Sigmoid colon (tissue), 6 donors: ENCODE measurements at regions not wholly inside any gene's neighbourhood (a gene's known extent, or its start where the extent isn't known, plus 50 kb on each side); places are given as distances from the start of the nearest gene placed in this dataset.

ENCODE experiments used
- DNase-seq: peaks from one replicate; pipeline ENCODE4 v3.0.0-alpha.2; 2019
- H3K27ac ChIP-seq, 4 donors: fragments of 200-600 bp; sonication (generic); one replicate each; pipeline ENCODE4 v1.5.1; 2016 to 2019; ENCODE audit warnings: mild to moderate bottlenecking in 1 of 4
- H3K27me3 ChIP-seq, 3 donors: fragments of 200-600 bp; sonication (generic); one replicate each; pipeline ENCODE4 v1.5.1; 2019; ENCODE audit warnings: mild to moderate bottlenecking in 1 of 3
- H3K36me3 ChIP-seq, 4 donors: fragments of 200-600 bp; sonication (generic); one replicate each; pipeline ENCODE4 v1.5.1; 2016 to 2019
- H3K4me1 ChIP-seq, 4 donors: fragments of 200-600 bp; sonication (generic); one replicate each; pipeline ENCODE4 v1.5.1; 2017 to 2019
- H3K4me3 ChIP-seq, 4 donors: fragments of 200-600 bp; sonication (generic); one replicate each; pipeline ENCODE4 v1.5.1; 2017 to 2019; ENCODE audit warnings: mild to moderate bottlenecking in 2 of 4, moderate library complexity in 1 of 4
- H3K9me3 ChIP-seq, 4 donors: fragments of 200-600 bp in 3 of 4; sonication (generic) in 3 of 4; one replicate each; pipeline versions ENCODE4 v1.5.1 to v1.6.1; 2013 to 2019
- EP300 ChIP-seq, 4 donors: sonication (generic); formaldehyde crosslinking; IDR thresholded peaks; one replicate each; pipeline ENCODE4 v1.6.1; 2017; ENCODE audit warnings: antibody characterized with exemption in 4 of 4
- POLR2A ChIP-seq, 2 donors: fragments of 450-650 bp; IDR thresholded peaks; one replicate each; pipeline ENCODE4 v1.6.1; 2016; ENCODE audit warnings: antibody characterized with exemption in 2 of 2, mild to moderate bottlenecking in 2 of 2, moderate library complexity in 2 of 2
- POLR2AphosphoS5 ChIP-seq, 4 donors: sonication (generic); formaldehyde crosslinking; IDR thresholded peaks; one replicate each; pipeline ENCODE4 v1.6.1; 2017; ENCODE audit warnings: antibody characterized with exemption in 4 of 4
- whole genome bisulfite sequencing, 2 donors: extraction: QIAGEN DNeasy Blood & Tissue Kit; methylation state at CpG; one replicate each; pipeline ENCODE4 v1.1.7; 2013; 5-methylcytosine and 5-hydroxymethylcytosine counted together
- intact Hi-C: fragments of 100-400 bp; cut with DNase I; formaldehyde crosslinking; loops from one replicate; pipeline ENCODE4 v1.15.1; 2023
- TF ChIP-seq, protein P1 (sequence below), 4 experiments: fragments of 450-650 bp in 3 of 4; fragments of 200-600 bp in 1 of 4; IDR thresholded peaks; one replicate each; pipeline ENCODE4 v1.5.1; 2016 to 2019; ENCODE audit warnings: antibody characterized with exemption in 4 of 4, mild to moderate bottlenecking in 3 of 4, moderate library complexity in 2 of 4
- donor health status: healthy with polysubstance abuse.
- donor health status: healthy.

DNA sequence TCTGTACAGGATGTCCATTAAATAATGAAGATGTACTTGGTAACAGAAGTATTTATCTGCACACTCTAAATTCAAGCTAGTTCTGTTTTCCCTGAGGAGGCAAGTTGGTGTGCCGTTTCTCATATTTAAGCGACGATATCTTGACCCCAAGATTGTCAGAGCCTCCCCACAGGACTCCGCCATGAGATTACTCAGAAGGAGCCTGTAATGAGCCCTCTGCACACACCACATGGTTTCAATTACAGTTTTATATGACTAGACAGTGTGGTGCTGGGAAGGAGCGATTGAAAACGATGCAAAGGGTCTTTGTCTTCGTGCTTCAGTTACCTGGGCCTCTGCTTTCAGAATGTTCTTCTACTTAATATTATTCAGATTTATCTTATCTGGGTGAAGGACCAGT is 840.4 kb upstream of the WWC1 start:
- Histone ChIP-seq H3K4me1 (no peaks in the 10 kb centered on the region), H3K27ac (no peak overlapping the region), H3K9me3 (no peaks in the 10 kb centered on the region), H3K27me3 (no peaks in the 10 kb centered on the region), H3K4me3 (no peak overlapping the region), H3K36me3 (no peaks in the 10 kb centered on the region)
- 88 to 92% methylated on average over 7 of the region's 7 CpGs for WGBS, 2 donors
- DNase-seq, result no peak
- intact Hi-C loops, result no loop called here
- no peak for TF ChIP-seq EP300 (IDR thresholded peaks at IDR 0.05)
- TF ChIP-seq POLR2A (IDR thresholded peaks at IDR 0.05), result no peak
- TF ChIP-seq, protein P1, sequence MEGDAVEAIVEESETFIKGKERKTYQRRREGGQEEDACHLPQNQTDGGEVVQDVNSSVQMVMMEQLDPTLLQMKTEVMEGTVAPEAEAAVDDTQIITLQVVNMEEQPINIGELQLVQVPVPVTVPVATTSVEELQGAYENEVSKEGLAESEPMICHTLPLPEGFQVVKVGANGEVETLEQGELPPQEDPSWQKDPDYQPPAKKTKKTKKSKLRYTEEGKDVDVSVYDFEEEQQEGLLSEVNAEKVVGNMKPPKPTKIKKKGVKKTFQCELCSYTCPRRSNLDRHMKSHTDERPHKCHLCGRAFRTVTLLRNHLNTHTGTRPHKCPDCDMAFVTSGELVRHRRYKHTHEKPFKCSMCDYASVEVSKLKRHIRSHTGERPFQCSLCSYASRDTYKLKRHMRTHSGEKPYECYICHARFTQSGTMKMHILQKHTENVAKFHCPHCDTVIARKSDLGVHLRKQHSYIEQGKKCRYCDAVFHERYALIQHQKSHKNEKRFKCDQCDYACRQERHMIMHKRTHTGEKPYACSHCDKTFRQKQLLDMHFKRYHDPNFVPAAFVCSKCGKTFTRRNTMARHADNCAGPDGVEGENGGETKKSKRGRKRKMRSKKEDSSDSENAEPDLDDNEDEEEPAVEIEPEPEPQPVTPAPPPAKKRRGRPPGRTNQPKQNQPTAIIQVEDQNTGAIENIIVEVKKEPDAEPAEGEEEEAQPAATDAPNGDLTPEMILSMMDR (IDR thresholded peaks at IDR 0.05), result no peak
- TF ChIP-seq POLR2AphosphoS5 (IDR thresholded peaks at IDR 0.05), result no peak

DNA sequence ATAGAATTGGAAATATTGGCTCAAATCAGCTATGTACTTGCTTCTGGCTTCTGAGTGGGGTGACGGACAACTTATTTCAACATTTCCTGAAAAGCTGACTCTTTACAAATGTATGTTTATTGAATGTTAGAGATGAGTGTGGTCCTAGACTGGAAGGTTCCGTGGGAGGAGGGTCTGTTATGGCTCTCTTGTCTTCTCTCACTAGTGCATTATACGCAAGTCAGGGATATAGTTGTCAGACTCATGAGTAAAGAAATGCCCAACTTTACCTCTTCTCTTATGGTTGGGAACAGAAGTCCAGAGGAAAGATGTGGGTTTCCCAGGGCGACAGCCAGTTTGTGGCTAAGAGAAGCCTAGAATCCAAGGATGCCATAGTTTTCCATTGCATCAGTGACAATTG is 839.3 kb upstream of the WWC1 start:
- Histone ChIP-seq H3K36me3 (no peaks in the 10 kb centered on the region), H3K9me3 (no peaks in the 10 kb centered on the region), H3K27ac (no peak overlapping the region), H3K27me3 (no peaks in the 10 kb centered on the region), H3K4me1 (no peaks in the 10 kb centered on the region), H3K4me3 (no peak overlapping the region)
- WGBS, 2 donors, result 93 to 94% methylated on average over 4 of the region's 4 CpGs
- DNase-seq, result no peak
- intact Hi-C loops, result no loop called here
- TF ChIP-seq EP300 (IDR thresholded peaks at IDR 0.05), result no peak
- no peak for TF ChIP-seq POLR2AphosphoS5 (IDR thresholded peaks at IDR 0.05)
- no peak for TF ChIP-seq POLR2A (IDR thresholded peaks at IDR 0.05)
- TF ChIP-seq, protein P1 (IDR thresholded peaks at IDR 0.05), result no peak

DNA sequence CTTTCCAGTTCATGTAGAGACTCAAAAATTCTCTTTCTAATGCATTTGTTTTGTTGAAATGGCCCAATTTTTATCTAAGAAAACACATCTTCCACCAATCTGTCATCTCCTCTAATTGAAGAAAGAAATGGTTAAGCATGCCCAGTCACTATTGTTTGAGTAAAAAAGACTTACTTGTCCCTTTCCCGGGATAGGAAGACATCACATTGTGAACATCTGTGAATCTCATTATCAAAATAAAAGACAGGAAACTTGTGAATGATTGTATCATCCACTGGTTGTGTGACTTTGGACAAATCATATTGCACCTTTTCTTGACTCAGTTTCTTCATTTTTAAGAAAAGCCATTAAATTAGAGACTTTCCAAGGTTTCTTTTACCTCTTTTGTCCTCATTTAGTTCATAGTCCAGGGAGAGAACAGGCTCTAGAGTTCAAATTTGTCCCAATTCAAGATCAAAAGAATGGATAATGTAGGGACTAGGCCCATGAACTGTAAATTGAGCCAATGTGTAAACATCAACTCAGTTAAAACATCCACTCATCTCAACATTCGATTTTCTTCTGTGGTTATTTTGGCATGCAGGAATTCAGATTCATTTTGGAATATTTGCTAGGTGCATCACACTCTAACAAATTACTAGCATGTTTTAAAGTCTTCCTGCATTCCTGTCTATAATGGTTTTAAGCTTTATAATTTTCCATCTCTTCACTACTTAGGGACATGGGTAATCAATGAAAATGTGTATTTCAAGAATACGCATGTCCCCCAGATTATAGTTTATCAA is 838.0 kb upstream of the WWC1 start:
- Histone ChIP-seq H3K4me1 (no peaks in the 10 kb centered on the region), H3K27me3 (no peaks in the 10 kb centered on the region), H3K4me3 (no peak overlapping the region), H3K36me3 (no peaks in the 10 kb centered on the region), H3K9me3 (no peaks in the 10 kb centered on the region), H3K27ac (no peak overlapping the region)
- 74 to 79% methylated on average over 3 of the region's 3 CpGs for WGBS, 2 donors
- no peak for DNase-seq
- intact Hi-C loops, result no loop called here
- no peak for TF ChIP-seq POLR2A (IDR thresholded peaks at IDR 0.05)
- no peak for TF ChIP-seq POLR2AphosphoS5 (IDR thresholded peaks at IDR 0.05)
- no peak for TF ChIP-seq EP300 (IDR thresholded peaks at IDR 0.05)
- TF ChIP-seq, protein P1 (IDR thresholded peaks at IDR 0.05), result no peak

DNA sequence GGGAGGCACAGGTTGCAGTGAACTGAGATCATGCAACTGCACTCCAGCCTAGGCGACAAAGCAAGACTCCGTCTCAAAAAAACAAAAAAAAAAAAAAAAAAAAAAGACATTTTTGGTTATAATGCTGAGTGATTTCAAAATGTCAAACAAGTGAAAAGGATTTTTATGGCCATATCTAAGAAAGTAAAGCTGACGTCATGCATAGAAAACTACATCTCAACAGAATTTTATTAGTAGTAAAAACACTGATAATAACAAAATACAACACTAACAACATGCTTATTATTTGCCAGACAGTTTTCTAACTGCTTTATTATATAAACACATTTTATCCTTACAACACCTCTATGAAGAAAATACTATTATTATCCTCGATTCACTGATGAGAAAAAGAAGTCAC is 833.0 kb upstream of the WWC1 start:
- Histone ChIP-seq H3K27me3 (no peaks in the 10 kb centered on the region), H3K4me1 (no peaks in the 10 kb centered on the region), H3K4me3 (no peak overlapping the region), H3K9me3 (no peaks in the 10 kb centered on the region), H3K27ac (no peak overlapping the region), H3K36me3 (no peaks in the 10 kb centered on the region)
- no peak for DNase-seq
- 73 to 82% methylated on average over 4 of the region's 4 CpGs for WGBS, 2 donors
- intact Hi-C loops, result no loop called here
- TF ChIP-seq, protein P1 (IDR thresholded peaks at IDR 0.05), result no peak
- TF ChIP-seq POLR2A (IDR thresholded peaks at IDR 0.05) (no peak), POLR2AphosphoS5 (IDR thresholded peaks at IDR 0.05) (no peak), EP300 (IDR thresholded peaks at IDR 0.05) (no peak)
